Fibroblast of lung (primary cell): ENCODE measurements at regions not wholly inside any gene's neighbourhood (a gene's known extent, or its start where the extent isn't known, plus 50 kb on each side); places are given as distances from the start of the nearest gene placed in this dataset.

ENCODE experiments used
- DNase-seq, 2 donors: peaks; one replicate each; pipeline versions ENCODE4 v3.0.0 to v3.0.0-alpha.2; 2010; ENCODE audit warnings: low read depth in 2 of 2
- H2AFZ ChIP-seq: 2 replicates; pipeline ENCODE4 v1.5.1; 2012; ENCODE audit warnings: low read length, control low read depth, inconsistent platforms
- H3K27ac ChIP-seq: 2 replicates; pipeline ENCODE4 v1.5.1; 2011; ENCODE audit warnings: low read length, control low read depth; ENCODE audit not compliant: insufficient read depth
- H3K27me3 ChIP-seq: 2 replicates; pipeline ENCODE4 v1.5.1; 2011; ENCODE audit warnings: mild to moderate bottlenecking, low read length; ENCODE audit not compliant: control insufficient read depth, insufficient read depth
- H3K36me3 ChIP-seq: 2 replicates; pipeline ENCODE4 v1.5.1; 2011; ENCODE audit warnings: low read length; ENCODE audit not compliant: control insufficient read depth, insufficient read depth
- H3K4me1 ChIP-seq: 2 replicates; pipeline ENCODE4 v1.5.1; 2011; ENCODE audit warnings: low read length; ENCODE audit not compliant: control insufficient read depth, insufficient read depth; ENCODE audit errors: extremely low read depth
- H3K4me2 ChIP-seq: 2 replicates; pipeline ENCODE4 v1.5.1; 2011; ENCODE audit warnings: low read length, control low read depth; ENCODE audit not compliant: insufficient read depth; ENCODE audit errors: extremely low read depth
- H3K4me3 ChIP-seq, 4 experiments: fragments of 200-600 bp in 1 of 4; sonication (generic) in 1 of 4; replicated peaks in 1 of 4; 2 replicates each; pipeline ENCODE4 v1.5.1; 2011 to 2016; ENCODE audit warnings: low read length in 4 of 4, low read depth in 3 of 4, mild to moderate bottlenecking in 3 of 4, control low read depth in 2 of 4, inconsistent platforms in 1 of 4, mixed read lengths in 1 of 4; ENCODE audit not compliant: insufficient read depth in 1 of 4; ENCODE audit errors: control extremely low read depth in 1 of 4
- H3K79me2 ChIP-seq: 2 replicates; pipeline ENCODE4 v1.5.1; 2012; ENCODE audit warnings: mild to moderate bottlenecking, low read length, inconsistent platforms; ENCODE audit not compliant: control insufficient read depth, insufficient read depth
- H3K9ac ChIP-seq: 2 replicates; pipeline ENCODE4 v1.5.1; 2011; ENCODE audit warnings: mild to moderate bottlenecking, low read length, control low read depth; ENCODE audit not compliant: insufficient read depth
- H3K9me3 ChIP-seq: 2 replicates; pipeline ENCODE4 v1.5.1; 2012; ENCODE audit warnings: low read depth, low read length; ENCODE audit not compliant: control insufficient read depth, insufficient read depth
- H4K20me1 ChIP-seq: 2 replicates; pipeline ENCODE4 v1.5.1; 2011; ENCODE audit warnings: low read length; ENCODE audit not compliant: control insufficient read depth, insufficient read depth; ENCODE audit errors: extremely low read depth
- CTCF ChIP-seq, 2 donors: IDR thresholded peaks in 1 of 2; conservative IDR thresholded peaks in 1 of 2; 1 replicate in 1 of 2; 2 replicates in 1 of 2; pipeline ENCODE4 v1.5.1; 2011 to 2012; ENCODE audit warnings: low read length in 2 of 2, control low read depth in 1 of 2, inconsistent platforms in 1 of 2, low read depth in 1 of 2, mild to moderate bottlenecking in 1 of 2
- EZH2 ChIP-seq: IDR thresholded peaks from 2 replicates; pipeline ENCODE4 v1.5.1; 2012; ENCODE audit warnings: low read length, control low read depth, mild to moderate bottlenecking; ENCODE audit errors: missing control alignments

DNA sequence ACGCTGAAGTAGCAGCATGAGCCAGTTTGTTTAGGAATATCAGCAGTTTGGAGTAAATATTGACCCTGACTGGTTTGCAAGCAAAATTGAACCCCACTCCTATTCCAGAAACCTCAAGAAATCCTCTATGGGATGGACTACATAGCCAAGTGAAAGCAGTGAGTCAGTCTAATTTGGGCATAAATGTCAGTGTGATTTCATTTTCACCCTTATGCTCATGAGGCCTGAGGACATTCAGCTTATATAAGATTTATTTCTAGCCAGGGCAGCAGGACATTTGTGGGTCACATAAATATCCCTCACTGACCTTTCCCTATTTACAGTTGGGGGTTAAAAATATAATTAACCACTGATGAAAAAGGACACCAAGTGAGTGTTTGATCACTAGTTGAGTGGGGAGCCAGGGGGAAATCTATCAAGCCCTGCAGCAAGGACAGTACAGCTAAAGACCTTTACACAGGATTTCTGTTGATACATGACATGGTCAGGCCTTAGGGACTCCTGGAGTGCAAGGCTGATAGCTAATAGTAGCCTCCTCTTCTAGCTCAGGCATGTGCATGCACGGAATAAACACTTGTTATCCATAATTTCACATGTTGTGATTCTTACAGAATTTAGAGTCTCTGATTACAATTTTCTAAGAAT is 996.9 kb upstream of the GRIA3 start:
- H3K79me2 ChIP-seq, result no peaks in the 10 kb centered on the region
- H3K9me3 ChIP-seq, result no peaks in the 10 kb centered on the region
- H3K36me3 ChIP-seq, result no peaks in the 10 kb centered on the region
- no peak overlapping the region for H3K9ac ChIP-seq
- H4K20me1 ChIP-seq, result no peaks in the 10 kb centered on the region
- H2AFZ ChIP-seq, result no peak overlapping the region
- TF ChIP-seq CTCF (conservative IDR thresholded peaks at IDR 0.05 in 1 of 2, IDR thresholded peaks at IDR 0.05 in 1 of 2; ENCODE audit: low read depth in 1 of 2, low read length in 2 of 2) (no peak), EZH2 (no peak)
- H3K4me3 ChIP-seq, result no peak overlapping the region
- no peak for DNase-seq
- H3K27me3 ChIP-seq, result no peaks in the 10 kb centered on the region
- no peak overlapping the region for H3K27ac ChIP-seq
- H3K4me2 ChIP-seq, result no peak overlapping the region
- H3K4me1 ChIP-seq, result no peaks in the 10 kb centered on the region

- Histone ChIP-seq H3K27ac (no peak overlapping the region), H3K79me2 (no peaks in the 10 kb centered on the region), H4K20me1 (no peaks in the 10 kb centered on the region), H3K4me3 (no peak overlapping the region), H3K4me2 (no peak overlapping the region), H3K4me1 (no peaks in the 10 kb centered on the region), H2AFZ (no peak overlapping the region), H3K9ac (no peak overlapping the region), H3K9me3 (no peaks in the 10 kb centered on the region), H3K27me3 (no peaks in the 10 kb centered on the region), H3K36me3 (no peaks in the 10 kb centered on the region)
- no peak for TF ChIP-seq EZH2
- TF ChIP-seq CTCF (conservative IDR thresholded peaks at IDR 0.05 in 1 of 2, IDR thresholded peaks at IDR 0.05 in 1 of 2; ENCODE audit: low read depth in 1 of 2, low read length in 2 of 2), result no peak
- DNase-seq, result peak in 1 of 2 donors; percentile 55
Observed at GRCh38 chrX:122188751-122189150, 995.3 kb upstream of the GRIA3 start.

- no peaks in the 10 kb centered on the region for H3K79me2 ChIP-seq
- TF ChIP-seq EZH2 (no peak), CTCF (conservative IDR thresholded peaks at IDR 0.05 in 1 of 2, IDR thresholded peaks at IDR 0.05 in 1 of 2; ENCODE audit: low read depth in 1 of 2, low read length in 2 of 2) (no peak)
- H3K27ac ChIP-seq, result no peak overlapping the region
- DNase-seq, result no peak
- H3K9ac ChIP-seq, result no peak overlapping the region
- H3K9me3 ChIP-seq, result no peaks in the 10 kb centered on the region
- no peak overlapping the region for H3K4me2 ChIP-seq
- no peak overlapping the region for H2AFZ ChIP-seq
- no peaks in the 10 kb centered on the region for H3K36me3 ChIP-seq
- H3K4me1 ChIP-seq, result no peaks in the 10 kb centered on the region
- H3K27me3 ChIP-seq, result no peaks in the 10 kb centered on the region
- H3K4me3 ChIP-seq, result no peak overlapping the region
- H4K20me1 ChIP-seq, result no peaks in the 10 kb centered on the region
Observed at GRCh38 chrX:122196343-122196742, 987.7 kb upstream of the GRIA3 start.
